Trophoblast cell (in vitro differentiated cells and primary cell): ENCODE measurements at regions not wholly inside any gene's neighbourhood (a gene's known extent, or its start where the extent isn't known, plus 50 kb on each side); places are given as distances from the start of the nearest gene placed in this dataset.

ENCODE experiments used
- DNase-seq, 2 donors: peaks; one replicate each; pipeline ENCODE4 v3.0.0-alpha.2; 2016
- H2AFZ ChIP-seq: 2 replicates; pipeline ENCODE4 v1.6.1; 2013; ENCODE audit warnings: low read length, moderate library complexity, mild to moderate bottlenecking; ENCODE audit not compliant: insufficient read depth, poor library complexity
- H2AK5ac ChIP-seq: 2 replicates; pipeline ENCODE4 v1.6.1; 2013; ENCODE audit warnings: mild to moderate bottlenecking, low read length
- H2BK120ac ChIP-seq: 2 replicates; pipeline ENCODE4 v1.6.1; 2013; ENCODE audit warnings: low read length, mild to moderate bottlenecking, moderate library complexity; ENCODE audit not compliant: insufficient read depth, poor library complexity
- H2BK12ac ChIP-seq: 2 replicates; pipeline ENCODE4 v1.6.1; 2013; ENCODE audit warnings: mild to moderate bottlenecking, low read length, moderate library complexity
- H2BK5ac ChIP-seq: 2 replicates; pipeline ENCODE4 v1.6.1; 2013; ENCODE audit warnings: low read length, low read depth, moderate library complexity, mild to moderate bottlenecking; ENCODE audit not compliant: poor library complexity
- H3K14ac ChIP-seq: 2 replicates; pipeline ENCODE4 v1.6.1; 2013; ENCODE audit warnings: mild to moderate bottlenecking, low read length
- H3K18ac ChIP-seq: 2 replicates; pipeline ENCODE4 v1.6.1; 2013; ENCODE audit warnings: mild to moderate bottlenecking, low read length
- H3K23ac ChIP-seq: 2 replicates; pipeline ENCODE4 v1.6.1; 2013; ENCODE audit warnings: low read length
- H3K27ac ChIP-seq: 2 replicates; pipeline ENCODE4 v1.5.1; 2013; ENCODE audit warnings: low read depth, mild to moderate bottlenecking, inconsistent platforms, low read length, moderate library complexity
- H3K27me3 ChIP-seq: 2 replicates; pipeline ENCODE4 v1.6.1; 2013; ENCODE audit warnings: inconsistent platforms, mild to moderate bottlenecking, low read length, moderate library complexity; ENCODE audit not compliant: insufficient read depth
- H3K36me3 ChIP-seq, 2 experiments: 1 replicate in 1 of 2; 2 replicates in 1 of 2; pipeline ENCODE4 v1.6.1; 2013; ENCODE audit warnings: low read length in 2 of 2, mild to moderate bottlenecking in 2 of 2, moderate library complexity in 1 of 2; ENCODE audit not compliant: insufficient read depth in 2 of 2, control insufficient read depth in 1 of 2
- H3K4ac ChIP-seq: 2 replicates; pipeline ENCODE4 v1.6.1; 2013; ENCODE audit warnings: low read depth, mild to moderate bottlenecking, low read length, moderate library complexity
- H3K4me1 ChIP-seq, 2 experiments: 1 replicate in 1 of 2; 2 replicates in 1 of 2; pipeline ENCODE4 v1.6.1; 2013; ENCODE audit warnings: low read length in 2 of 2, mild to moderate bottlenecking in 2 of 2, moderate library complexity in 1 of 2; ENCODE audit not compliant: insufficient read depth in 2 of 2, control insufficient read depth in 1 of 2
- H3K4me2 ChIP-seq: 2 replicates; pipeline ENCODE4 v1.6.1; 2013; ENCODE audit warnings: inconsistent platforms, mild to moderate bottlenecking, low read length, moderate library complexity
- H3K4me3 ChIP-seq: 2 replicates; pipeline ENCODE4 v1.5.1; 2013; ENCODE audit warnings: mild to moderate bottlenecking, low read depth, low read length, inconsistent platforms
- H3K79me1 ChIP-seq: one replicate; pipeline ENCODE4 v1.6.1; 2013; ENCODE audit warnings: low read length
- H3K79me2 ChIP-seq: 2 replicates; pipeline ENCODE4 v1.6.1; 2013; ENCODE audit warnings: low read length, mild to moderate bottlenecking; ENCODE audit not compliant: control insufficient read depth, insufficient read depth, poor library complexity
- H3K9ac ChIP-seq: 2 replicates; pipeline ENCODE4 v1.6.1; 2013; ENCODE audit warnings: mild to moderate bottlenecking, low read length
- H3K9me3 ChIP-seq: 2 replicates; pipeline ENCODE4 v1.6.1; 2013; ENCODE audit warnings: low read depth, mild to moderate bottlenecking, control low read depth, inconsistent platforms, low read length; ENCODE audit not compliant: insufficient read depth
- H4K12ac ChIP-seq: 2 replicates; pipeline ENCODE4 v1.6.1; 2013; ENCODE audit warnings: low read depth, mild to moderate bottlenecking, low read length, moderate library complexity
- H4K8ac ChIP-seq: 2 replicates; pipeline ENCODE4 v1.6.1; 2013; ENCODE audit warnings: low read depth, mild to moderate bottlenecking, low read length, moderate library complexity
- H4K91ac ChIP-seq: one replicate; pipeline ENCODE4 v1.6.1; 2013; ENCODE audit warnings: low read depth, mild to moderate bottlenecking, low read length, moderate library complexity
- WGBS: extraction: QIAGEN DNeasy Blood & Tissue Kit; methylation state at CpG from one replicate; pipeline ENCODE4 v1.1.7; 2013; ENCODE audit warnings: missing lambda C conversion rate; ENCODE audit not compliant: insufficient read length, insufficient coverage; ENCODE audit errors: extremely low coverage; 5-methylcytosine and 5-hydroxymethylcytosine counted together

DNA sequence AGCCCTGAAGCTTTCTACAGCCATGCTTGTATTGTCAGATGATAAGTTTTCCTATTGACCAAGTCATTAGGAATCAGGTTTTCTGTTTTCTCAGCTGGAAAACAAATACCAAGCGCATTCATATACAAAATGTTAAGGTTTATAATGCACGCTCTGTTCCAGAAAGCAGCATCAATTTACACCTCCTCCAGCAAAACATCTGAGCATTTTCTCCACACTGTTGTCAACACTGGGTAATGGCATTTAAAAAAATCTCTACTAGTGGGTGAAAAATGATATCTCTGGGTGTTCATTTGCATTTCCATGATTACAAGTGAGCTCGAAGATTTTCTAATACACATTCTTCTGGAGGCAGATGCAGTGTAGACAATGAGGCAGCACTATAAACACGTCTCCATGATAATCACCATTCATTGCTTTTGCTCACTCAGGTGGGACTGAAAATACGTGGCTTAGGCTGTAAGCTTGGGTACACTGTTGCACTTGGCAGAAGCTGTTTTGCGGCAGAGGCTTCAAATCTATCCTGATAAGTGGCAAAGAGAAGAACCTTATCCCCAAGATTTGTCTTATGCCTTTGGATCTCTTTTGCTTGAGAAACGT lies 114.8 kb upstream of the PLPP4 start:
- Histone ChIP-seq H4K12ac (no peak overlapping the region), H3K23ac (no peak overlapping the region), H2BK5ac (no peak overlapping the region), H2AFZ (no peak overlapping the region), H3K9me3 (no peaks in the 10 kb centered on the region), H3K9ac (no peak overlapping the region), H3K4ac (no peak overlapping the region), H3K36me3 (no peaks in the 10 kb centered on the region), H3K14ac (no peak overlapping the region), H2BK120ac (no peak overlapping the region), H3K79me1 (no peaks in the 10 kb centered on the region), H4K8ac (no peak overlapping the region), H3K4me2 (no peak overlapping the region), H3K27ac (no peak overlapping the region), H3K18ac (no peak overlapping the region), H3K4me3 (no peak overlapping the region), H2BK12ac (no peak overlapping the region), H3K4me1 (no peaks in the 10 kb centered on the region), H3K79me2 (no peaks in the 10 kb centered on the region), H4K91ac (no peak overlapping the region), H3K27me3 (no peaks in the 10 kb centered on the region), H2AK5ac (no peak overlapping the region)
- WGBS, result no CpG with 5 or more reads among the region's 7 CpGs
- DNase-seq, result no peak

GRCh38 chr10:120345186-120345585 lies 111.8 kb upstream of the PLPP4 start:
- no peak overlapping the region for H4K12ac ChIP-seq
- H3K27ac ChIP-seq, result no peak overlapping the region
- H3K36me3 ChIP-seq, result no peaks in the 10 kb centered on the region
- H3K9ac ChIP-seq, result no peak overlapping the region
- no peak overlapping the region for H4K8ac ChIP-seq
- no peak overlapping the region for H2AFZ ChIP-seq
- no peak for DNase-seq
- H3K4me1 ChIP-seq, result no peaks in the 10 kb centered on the region
- 100% methylated on average over 1 of the region's 2 CpGs for WGBS
- H3K18ac ChIP-seq, result no peak overlapping the region
- H3K79me2 ChIP-seq, result no peaks in the 10 kb centered on the region
- no peak overlapping the region for H3K14ac ChIP-seq
- H3K4me3 ChIP-seq, result no peak overlapping the region
- no peak overlapping the region for H2BK12ac ChIP-seq
- no peak overlapping the region for H2AK5ac ChIP-seq
- H3K4ac ChIP-seq, result no peak overlapping the region
- no peak overlapping the region for H4K91ac ChIP-seq
- H3K27me3 ChIP-seq, result no peaks in the 10 kb centered on the region
- H2BK5ac ChIP-seq, result no peak overlapping the region
- no peaks in the 10 kb centered on the region for H3K9me3 ChIP-seq
- H3K79me1 ChIP-seq, result no peaks in the 10 kb centered on the region
- no peak overlapping the region for H3K4me2 ChIP-seq
- no peak overlapping the region for H2BK120ac ChIP-seq
- no peak overlapping the region for H3K23ac ChIP-seq

DNA sequence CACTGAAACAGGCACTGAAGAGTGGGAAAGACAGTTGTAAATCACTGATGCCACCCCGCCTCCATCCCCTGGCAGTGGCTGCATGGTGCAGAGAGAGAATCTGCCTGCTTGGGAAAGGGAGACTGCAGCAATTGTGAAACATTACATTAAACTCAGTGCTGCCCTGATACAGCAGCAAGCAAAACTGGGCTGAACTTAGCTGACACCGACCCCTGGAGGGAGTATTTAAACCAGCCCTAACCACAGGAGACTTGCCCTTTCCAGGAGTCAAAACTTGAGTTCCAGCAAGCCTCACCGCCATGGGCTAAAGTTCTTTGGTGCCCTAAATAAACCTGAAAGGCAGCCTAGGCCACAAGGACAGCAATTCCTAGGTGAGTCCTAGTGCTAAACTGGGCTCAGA lies 109.4 kb upstream of the PLPP4 start:
- no peak overlapping the region for H3K23ac ChIP-seq
- no peak overlapping the region for H2BK120ac ChIP-seq
- no CpG with 5 or more reads among the region's 3 CpGs for WGBS
- no peaks in the 10 kb centered on the region for H3K79me1 ChIP-seq
- H4K91ac ChIP-seq, result no peak overlapping the region
- H3K79me2 ChIP-seq, result no peaks in the 10 kb centered on the region
- H3K14ac ChIP-seq, result no peak overlapping the region
- no peak overlapping the region for H2AFZ ChIP-seq
- no peak overlapping the region for H2BK12ac ChIP-seq
- no peak overlapping the region for H3K4me2 ChIP-seq
- H3K4ac ChIP-seq, result no peak overlapping the region
- no peak overlapping the region for H3K4me3 ChIP-seq
- no peaks in the 10 kb centered on the region for H3K36me3 ChIP-seq
- H3K9ac ChIP-seq, result no peak overlapping the region
- no peaks in the 10 kb centered on the region for H3K4me1 ChIP-seq
- no peak overlapping the region for H2BK5ac ChIP-seq
- no peak overlapping the region for H4K8ac ChIP-seq
- H3K18ac ChIP-seq, result no peak overlapping the region
- no peak for DNase-seq
- H3K27ac ChIP-seq, result no peak overlapping the region
- no peak overlapping the region for H2AK5ac ChIP-seq
- H3K9me3 ChIP-seq, result no peaks in the 10 kb centered on the region
- no peak overlapping the region for H4K12ac ChIP-seq
- no peaks in the 10 kb centered on the region for H3K27me3 ChIP-seq

DNA sequence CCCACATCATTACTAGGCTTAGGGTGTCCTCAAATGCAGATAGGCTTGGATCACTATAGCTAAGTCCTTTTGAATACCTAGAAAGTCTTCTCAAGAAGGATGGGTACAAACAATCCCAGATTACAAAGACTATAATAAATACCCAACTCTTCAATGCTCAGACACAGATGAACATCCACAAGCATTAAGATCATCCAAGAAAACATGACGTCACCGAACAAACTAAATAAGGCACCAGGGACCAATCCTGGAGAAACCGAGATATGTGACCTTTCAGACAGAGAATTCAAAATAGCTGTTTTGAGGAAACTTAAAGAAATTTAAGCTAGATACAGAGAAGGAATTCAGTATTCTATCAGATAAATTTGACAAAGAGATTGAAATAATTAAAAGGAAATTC lies 108.0 kb upstream of the PLPP4 start:
- Histone ChIP-seq H3K36me3 (no peaks in the 10 kb centered on the region), H2BK120ac (no peak overlapping the region), H3K27me3 (no peaks in the 10 kb centered on the region), H3K14ac (no peak overlapping the region), H3K9ac (no peak overlapping the region), H3K4me3 (no peak overlapping the region), H3K4ac (no peak overlapping the region), H2BK5ac (no peak overlapping the region), H4K91ac (no peak overlapping the region), H3K27ac (no peak overlapping the region), H3K79me1 (no peaks in the 10 kb centered on the region), H3K79me2 (no peaks in the 10 kb centered on the region), H3K9me3 (no peaks in the 10 kb centered on the region), H3K4me2 (no peak overlapping the region), H4K12ac (no peak overlapping the region), H3K23ac (no peak overlapping the region), H3K4me1 (no peaks in the 10 kb centered on the region), H2BK12ac (no peak overlapping the region), H3K18ac (no peak overlapping the region), H4K8ac (no peak overlapping the region), H2AFZ (no peak overlapping the region), H2AK5ac (no peak overlapping the region)
- DNase-seq, result no peak
- WGBS, result no CpG with 5 or more reads among the region's 3 CpGs
